ENCODE measurements at regions not wholly inside any gene's neighbourhood (a gene's known extent, or its start where the extent isn't known, plus 50 kb on each side); places are given as distances from the start of the nearest gene placed in this dataset.

DNA sequence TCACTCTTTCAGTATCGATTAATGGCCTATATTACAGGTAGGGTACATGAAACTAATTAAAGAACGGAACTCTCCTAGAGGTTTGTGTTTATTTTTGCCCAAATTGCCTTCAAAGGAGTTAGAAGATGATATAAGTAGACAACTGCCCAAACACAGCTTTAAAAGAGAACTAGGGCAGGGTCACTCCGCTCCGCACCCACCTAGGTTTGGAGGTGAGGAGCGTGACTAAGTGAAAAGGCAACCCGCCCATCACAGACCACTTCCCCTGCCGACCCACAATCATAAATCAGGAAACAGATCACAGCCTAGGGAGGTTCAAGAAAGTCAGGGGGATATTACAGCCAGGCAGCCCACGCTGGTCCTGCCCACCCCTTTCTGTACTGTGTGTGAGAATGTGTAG, 166.7 kb downstream of the C1D start:
- no peak for TF ChIP-seq CTCF (IDR thresholded peaks at IDR 0.05)
- TF ChIP-seq POLR2A (IDR thresholded peaks at IDR 0.05), result no peak

All from lower leg skin (tissue), 3 donors.